Gastrocnemius medialis (tissue), 4 donors: ENCODE measurements at regions not wholly inside any gene's neighbourhood (a gene's known extent, or its start where the extent isn't known, plus 50 kb on each side); places are given as distances from the start of the nearest gene placed in this dataset.

Experiments used
- CTCF ChIP-seq, 5 experiments: fragments of 450-650 bp in 3 of 5; fragments of 200-600 bp in 2 of 5; sonication (generic) in 2 of 5; IDR thresholded peaks in 4 of 5; conservative IDR thresholded peaks in 1 of 5; 1 replicate in 4 of 5; 2 replicates in 1 of 5; pipeline ENCODE4 v1.5.1; 2016 to 2019; ENCODE audit warnings: antibody characterized with exemption in 5 of 5, mild to moderate bottlenecking in 3 of 5, moderate library complexity in 3 of 5
- POLR2A ChIP-seq, 2 donors: fragments of 450-650 bp; IDR thresholded peaks; one replicate each; pipeline ENCODE4 v1.6.1; 2017; ENCODE audit warnings: antibody characterized with exemption in 2 of 2, mild to moderate bottlenecking in 2 of 2, moderate library complexity in 2 of 2

GRCh38 chr6:103405321-103405720 lies 1454.4 kb downstream of the HACE1 start:
- no peak for TF ChIP-seq CTCF (IDR thresholded peaks at IDR 0.05 in 4 of 5, conservative IDR thresholded peaks at IDR 0.05 in 1 of 5)
- TF ChIP-seq POLR2A (IDR thresholded peaks at IDR 0.05), result no peak
